ENCODE measurements at regions not wholly inside any gene's neighbourhood (a gene's known extent, or its start where the extent isn't known, plus 50 kb on each side); places are given as distances from the start of the nearest gene placed in this dataset.

DNA sequence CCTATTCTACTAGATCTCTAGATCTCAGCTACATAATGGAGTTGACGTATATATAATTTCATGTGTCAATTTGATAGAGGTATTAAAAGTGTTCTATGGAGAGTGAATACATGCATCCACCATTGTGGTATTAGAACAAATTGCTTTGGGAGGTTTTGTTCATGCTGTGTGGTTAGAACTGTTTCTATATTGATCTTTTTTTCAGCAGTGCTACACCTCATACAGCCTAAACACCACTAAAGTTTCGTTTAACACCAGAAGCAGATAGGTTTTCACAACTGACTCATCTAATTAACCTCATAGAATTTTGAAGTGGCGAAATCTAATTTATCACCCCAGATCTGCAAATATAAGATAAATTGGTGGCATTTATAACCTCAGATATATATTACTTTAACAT is 269.4 kb upstream of the SEMA6A start:
- H2AFZ ChIP-seq, result no peak overlapping the region

DNA sequence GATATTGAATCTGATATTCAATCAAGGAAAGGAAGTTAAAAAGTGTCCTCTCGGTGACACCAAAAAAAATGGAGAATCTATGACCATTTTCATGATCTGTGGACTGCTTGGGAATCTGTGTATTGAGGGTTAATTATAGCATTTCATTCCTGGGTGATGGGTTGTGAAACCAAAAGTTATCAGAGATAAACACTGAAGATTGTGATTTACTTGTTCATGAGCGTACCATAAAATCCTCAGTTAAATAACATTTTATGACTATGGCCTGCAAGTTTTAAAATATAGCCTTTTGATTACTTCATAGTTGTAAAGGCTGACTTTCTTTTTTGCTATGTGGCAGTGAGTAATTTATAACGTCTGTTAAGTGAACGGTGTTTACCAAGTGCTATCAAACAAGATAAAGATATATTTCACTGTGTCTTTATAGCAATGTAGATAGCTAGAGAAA is 267.9 kb upstream of the SEMA6A start:
- peaks cover 16% of the 10 kb centered on the region; the same call in 1 of the 2 replicates for H3K27me3 ChIP-seq (ENCODE audit: insufficient read depth, low read depth)
- no peaks in the 10 kb centered on the region for H3K9me3 ChIP-seq (ENCODE audit: insufficient read depth, low read depth)
- H3K4me1 ChIP-seq (replicated peaks; ENCODE audit: insufficient read depth), result no peaks in the 10 kb centered on the region
- ChIA-PET CTCF (no interaction called here), POLR2A (ENCODE audit: unreplicated experiment) (no interaction called here)
- no peak overlapping the region for H2AFZ ChIP-seq
- H3K9me2 ChIP-seq (ENCODE audit: insufficient read depth), result no peaks in the 10 kb centered on the region
- H4K20me1 ChIP-seq (ENCODE audit: insufficient read depth), result no peaks in the 10 kb centered on the region
- no peaks in the 10 kb centered on the region for H3K36me3 ChIP-seq (ENCODE audit: low read depth)
- no peak for DNase-seq
- H3K27ac ChIP-seq, result no peak overlapping the region
- no peak for TF ChIP-seq CTCF (conservative IDR thresholded peaks at IDR 0.05)
- TF ChIP-seq EZH2 (IDR thresholded peaks at IDR 0.05; ENCODE audit: low read depth), result no peak
- BruUV-seq (replicated peaks), result no TSS peak
- H3F3A ChIP-seq (ENCODE audit: insufficient read depth, low read depth), result no peaks in the 10 kb centered on the region
- H3K4me2 ChIP-seq, result no peak overlapping the region
- intact Hi-C loops (cut with micrococcal nuclease; ENCODE audit: unreplicated experiment), result no loop called here
- no peaks in the 10 kb centered on the region for H3K79me2 ChIP-seq (ENCODE audit: low read depth)
- H3K4me3 ChIP-seq, result no peak overlapping the region

More for the DNA sequence above, 269.4 kb upstream of the SEMA6A start:
- Histone ChIP-seq H3K4me2 (no peak overlapping the region), H3K79me2 (ENCODE audit: low read depth) (no peaks in the 10 kb centered on the region), H3K9me2 (ENCODE audit: insufficient read depth) (no peaks in the 10 kb centered on the region), H3K4me3 (no peak overlapping the region), H3K36me3 (ENCODE audit: low read depth) (no peaks in the 10 kb centered on the region), H3K4me1 (replicated peaks; ENCODE audit: insufficient read depth) (no peaks in the 10 kb centered on the region), H3K27me3 (ENCODE audit: insufficient read depth, low read depth) (peaks cover 31% of the 10 kb centered on the region; the same call in 1 of the 2 replicates), H3K27ac (no peak overlapping the region), H3F3A (ENCODE audit: insufficient read depth, low read depth) (no peaks in the 10 kb centered on the region), H4K20me1 (ENCODE audit: insufficient read depth) (no peaks in the 10 kb centered on the region), H3K9me3 (ENCODE audit: insufficient read depth, low read depth) (no peaks in the 10 kb centered on the region)
- CTCF ChIA-PET, result no interaction called here
- TF ChIP-seq CTCF (conservative IDR thresholded peaks at IDR 0.05) (no peak), EZH2 (IDR thresholded peaks at IDR 0.05; ENCODE audit: low read depth) (no peak)
- POLR2A ChIA-PET (ENCODE audit: unreplicated experiment), result no interaction called here
- no peak for DNase-seq
- intact Hi-C loops (cut with micrococcal nuclease; ENCODE audit: unreplicated experiment), result no loop called here
- BruUV-seq (replicated peaks), result no TSS peak

DNA sequence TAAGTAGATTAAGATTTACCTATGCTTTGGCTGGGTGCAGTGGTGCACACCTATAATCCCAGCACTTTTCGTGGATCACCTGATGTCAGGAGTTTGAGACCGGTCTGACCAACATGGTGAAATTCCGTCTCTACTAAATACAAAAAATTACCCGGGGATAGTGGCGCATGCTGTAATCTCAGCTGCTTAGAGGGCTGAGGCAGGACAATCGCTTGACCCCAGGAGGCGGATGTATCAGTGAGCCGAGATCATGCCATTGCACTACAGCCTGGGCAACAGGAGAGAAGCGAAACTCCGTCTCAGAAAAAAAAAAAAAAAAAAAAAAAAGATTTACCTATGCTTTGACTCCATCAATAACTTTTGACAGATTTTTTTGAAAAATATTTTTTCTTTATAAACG is 267.1 kb upstream of the SEMA6A start:
- Histone ChIP-seq H3F3A (ENCODE audit: insufficient read depth, low read depth) (no peaks in the 10 kb centered on the region), H3K79me2 (ENCODE audit: low read depth) (no peaks in the 10 kb centered on the region), H3K9me2 (ENCODE audit: insufficient read depth) (no peaks in the 10 kb centered on the region), H3K4me1 (replicated peaks; ENCODE audit: insufficient read depth) (no peaks in the 10 kb centered on the region), H3K9me3 (ENCODE audit: insufficient read depth, low read depth) (no peaks in the 10 kb centered on the region), H3K27ac (no peak overlapping the region), H4K20me1 (ENCODE audit: insufficient read depth) (no peaks in the 10 kb centered on the region), H3K27me3 (ENCODE audit: insufficient read depth, low read depth) (peaks cover 15% of the 10 kb centered on the region; the same call in 1 of the 2 replicates), H3K36me3 (ENCODE audit: low read depth) (no peaks in the 10 kb centered on the region), H3K4me3 (no peak overlapping the region), H3K4me2 (no peak overlapping the region), H2AFZ (no peak overlapping the region)
- intact Hi-C loops (cut with micrococcal nuclease; ENCODE audit: unreplicated experiment), result no loop called here
- CTCF ChIA-PET, result no interaction called here
- no peak for TF ChIP-seq CTCF (conservative IDR thresholded peaks at IDR 0.05)
- no peak for TF ChIP-seq EZH2 (IDR thresholded peaks at IDR 0.05; ENCODE audit: low read depth)
- BruUV-seq (replicated peaks), result no TSS peak
- POLR2A ChIA-PET (ENCODE audit: unreplicated experiment), result no interaction called here
- no peak for DNase-seq
